ENCODE measurements at regions not wholly inside any gene's neighbourhood (a gene's known extent, or its start where the extent isn't known, plus 50 kb on each side); places are given as distances from the start of the nearest gene placed in this dataset.

DNA sequence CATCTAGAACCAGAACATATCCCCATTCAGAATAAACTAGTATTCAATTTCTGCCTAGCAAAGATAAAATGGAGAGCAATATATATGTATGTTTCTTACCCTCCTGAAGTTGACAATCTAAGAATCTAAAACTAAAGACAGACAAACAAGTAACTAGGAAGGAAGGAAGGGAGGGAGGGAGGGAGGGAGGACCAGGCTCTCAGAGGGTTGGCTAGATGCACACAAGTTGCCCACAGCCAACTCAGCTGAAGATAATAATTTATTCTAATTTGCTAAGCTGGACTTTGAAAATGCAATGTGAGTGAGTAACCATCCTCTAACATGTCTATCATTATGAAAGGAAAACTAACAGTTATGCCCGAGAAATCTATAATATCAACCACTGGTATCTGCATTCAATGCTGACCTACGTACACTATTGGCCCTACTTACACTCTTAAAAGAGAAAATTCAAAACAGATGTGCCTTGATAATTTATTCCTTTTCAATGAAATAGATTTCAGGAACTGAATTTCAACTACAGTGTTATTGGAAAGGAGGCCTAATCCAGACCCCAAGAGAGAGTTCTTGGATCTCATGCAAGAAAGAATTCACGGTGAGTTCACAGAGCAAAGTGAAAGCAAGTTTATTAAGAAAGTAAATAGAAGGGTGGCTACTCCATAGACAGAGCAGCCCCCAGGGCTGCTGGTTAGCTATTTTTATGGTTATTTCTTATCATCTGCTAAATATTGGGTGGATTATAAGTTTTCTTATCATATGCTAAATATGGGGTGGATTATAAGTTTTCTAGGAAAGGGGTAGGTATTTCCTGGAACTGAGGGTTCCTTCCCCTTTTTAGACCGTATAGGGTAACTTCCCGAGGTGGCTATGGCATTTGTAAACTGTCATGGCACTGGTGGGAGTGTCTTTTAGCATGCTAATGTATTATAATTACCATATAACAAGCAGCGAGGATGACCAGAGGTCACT, 288.5 kb upstream of the SLC39A10 start:
- CTCF ChIA-PET, result no interaction called here
- POLR2A ChIA-PET, result no interaction called here
- TF ChIP-seq ZNF138 (CRISPR knock-in tag; conservative IDR thresholded peaks at IDR 0.05) (no peak), FOXP1 (CRISPR knock-in tag; IDR thresholded peaks at IDR 0.05; ENCODE audit: borderline replicate concordance) (no peak), PRRX2 (CRISPR knock-in tag; IDR thresholded peaks at IDR 0.05) (no peak), GABPB1 (CRISPR knock-in tag; IDR thresholded peaks at IDR 0.05) (no peak), TEAD4 (CRISPR knock-in tag; IDR thresholded peaks at IDR 0.05) (no peak), ELF4 (CRISPR knock-in tag; IDR thresholded peaks at IDR 0.05; ENCODE audit: low read depth) (no peak), SMAD4 (CRISPR knock-in tag; IDR thresholded peaks at IDR 0.05) (no peak), ZNF423 (CRISPR knock-in tag; IDR thresholded peaks at IDR 0.05) (no peak), HMGA2 (CRISPR knock-in tag; IDR thresholded peaks at IDR 0.05) (no peak), ZNF219 (CRISPR knock-in tag; IDR thresholded peaks at IDR 0.05; ENCODE audit: borderline replicate concordance) (no peak), FOXJ3 (CRISPR knock-in tag; IDR thresholded peaks at IDR 0.05; ENCODE audit: borderline replicate concordance) (no peak), NR2C2 (CRISPR knock-in tag; IDR thresholded peaks at IDR 0.05) (no peak), EMX1 (CRISPR knock-in tag; IDR thresholded peaks at IDR 0.05) (no peak), ZNF416 (CRISPR knock-in tag; IDR thresholded peaks at IDR 0.05) (no peak)
- TF ChIP-seq, protein P1, sequence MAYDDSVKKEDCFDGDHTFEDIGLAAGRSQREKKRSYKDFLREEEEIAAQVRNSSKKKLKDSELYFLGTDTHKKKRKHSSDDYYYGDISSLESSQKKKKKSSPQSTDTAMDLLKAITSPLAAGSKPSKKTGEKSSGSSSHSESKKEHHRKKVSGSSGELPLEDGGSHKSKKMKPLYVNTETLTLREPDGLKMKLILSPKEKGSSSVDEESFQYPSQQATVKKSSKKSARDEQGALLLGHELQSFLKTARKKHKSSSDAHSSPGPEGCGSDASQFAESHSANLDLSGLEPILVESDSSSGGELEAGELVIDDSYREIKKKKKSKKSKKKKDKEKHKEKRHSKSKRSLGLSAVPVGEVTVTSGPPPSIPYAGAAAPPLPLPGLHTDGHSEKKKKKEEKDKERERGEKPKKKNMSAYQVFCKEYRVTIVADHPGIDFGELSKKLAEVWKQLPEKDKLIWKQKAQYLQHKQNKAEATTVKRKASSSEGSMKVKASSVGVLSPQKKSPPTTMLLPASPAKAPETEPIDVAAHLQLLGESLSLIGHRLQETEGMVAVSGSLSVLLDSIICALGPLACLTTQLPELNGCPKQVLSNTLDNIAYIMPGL (CRISPR knock-in tag; IDR thresholded peaks at IDR 0.05), result no peak
- TF ChIP-seq, protein P2, sequence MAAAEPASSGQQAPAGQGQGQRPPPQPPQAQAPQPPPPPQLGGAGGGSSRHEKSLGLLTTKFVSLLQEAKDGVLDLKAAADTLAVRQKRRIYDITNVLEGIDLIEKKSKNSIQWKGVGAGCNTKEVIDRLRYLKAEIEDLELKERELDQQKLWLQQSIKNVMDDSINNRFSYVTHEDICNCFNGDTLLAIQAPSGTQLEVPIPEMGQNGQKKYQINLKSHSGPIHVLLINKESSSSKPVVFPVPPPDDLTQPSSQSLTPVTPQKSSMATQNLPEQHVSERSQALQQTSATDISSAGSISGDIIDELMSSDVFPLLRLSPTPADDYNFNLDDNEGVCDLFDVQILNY (CRISPR knock-in tag; IDR thresholded peaks at IDR 0.05), result no peak
- TF ChIP-seq, protein P3, sequence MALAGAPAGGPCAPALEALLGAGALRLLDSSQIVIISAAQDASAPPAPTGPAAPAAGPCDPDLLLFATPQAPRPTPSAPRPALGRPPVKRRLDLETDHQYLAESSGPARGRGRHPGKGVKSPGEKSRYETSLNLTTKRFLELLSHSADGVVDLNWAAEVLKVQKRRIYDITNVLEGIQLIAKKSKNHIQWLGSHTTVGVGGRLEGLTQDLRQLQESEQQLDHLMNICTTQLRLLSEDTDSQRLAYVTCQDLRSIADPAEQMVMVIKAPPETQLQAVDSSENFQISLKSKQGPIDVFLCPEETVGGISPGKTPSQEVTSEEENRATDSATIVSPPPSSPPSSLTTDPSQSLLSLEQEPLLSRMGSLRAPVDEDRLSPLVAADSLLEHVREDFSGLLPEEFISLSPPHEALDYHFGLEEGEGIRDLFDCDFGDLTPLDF (CRISPR knock-in tag; IDR thresholded peaks at IDR 0.05), result no peak
- TF ChIP-seq, protein P4, sequence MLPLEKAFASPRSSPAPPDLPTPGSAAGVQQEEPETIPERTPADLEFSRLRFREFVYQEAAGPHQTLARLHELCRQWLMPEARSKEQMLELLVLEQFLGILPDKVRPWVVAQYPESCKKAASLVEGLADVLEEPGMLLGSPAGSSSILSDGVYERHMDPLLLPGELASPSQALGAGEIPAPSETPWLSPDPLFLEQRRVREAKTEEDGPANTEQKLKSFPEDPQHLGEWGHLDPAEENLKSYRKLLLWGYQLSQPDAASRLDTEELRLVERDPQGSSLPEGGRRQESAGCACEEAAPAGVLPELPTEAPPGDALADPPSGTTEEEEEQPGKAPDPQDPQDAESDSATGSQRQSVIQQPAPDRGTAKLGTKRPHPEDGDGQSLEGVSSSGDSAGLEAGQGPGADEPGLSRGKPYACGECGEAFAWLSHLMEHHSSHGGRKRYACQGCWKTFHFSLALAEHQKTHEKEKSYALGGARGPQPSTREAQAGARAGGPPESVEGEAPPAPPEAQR (CRISPR knock-in tag; IDR thresholded peaks at IDR 0.05), result no peak
- TF ChIP-seq, protein P5, sequence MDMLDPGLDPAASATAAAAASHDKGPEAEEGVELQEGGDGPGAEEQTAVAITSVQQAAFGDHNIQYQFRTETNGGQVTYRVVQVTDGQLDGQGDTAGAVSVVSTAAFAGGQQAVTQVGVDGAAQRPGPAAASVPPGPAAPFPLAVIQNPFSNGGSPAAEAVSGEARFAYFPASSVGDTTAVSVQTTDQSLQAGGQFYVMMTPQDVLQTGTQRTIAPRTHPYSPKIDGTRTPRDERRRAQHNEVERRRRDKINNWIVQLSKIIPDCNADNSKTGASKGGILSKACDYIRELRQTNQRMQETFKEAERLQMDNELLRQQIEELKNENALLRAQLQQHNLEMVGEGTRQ (CRISPR knock-in tag; IDR thresholded peaks at IDR 0.05), result no peak
- TF ChIP-seq, protein P6, sequence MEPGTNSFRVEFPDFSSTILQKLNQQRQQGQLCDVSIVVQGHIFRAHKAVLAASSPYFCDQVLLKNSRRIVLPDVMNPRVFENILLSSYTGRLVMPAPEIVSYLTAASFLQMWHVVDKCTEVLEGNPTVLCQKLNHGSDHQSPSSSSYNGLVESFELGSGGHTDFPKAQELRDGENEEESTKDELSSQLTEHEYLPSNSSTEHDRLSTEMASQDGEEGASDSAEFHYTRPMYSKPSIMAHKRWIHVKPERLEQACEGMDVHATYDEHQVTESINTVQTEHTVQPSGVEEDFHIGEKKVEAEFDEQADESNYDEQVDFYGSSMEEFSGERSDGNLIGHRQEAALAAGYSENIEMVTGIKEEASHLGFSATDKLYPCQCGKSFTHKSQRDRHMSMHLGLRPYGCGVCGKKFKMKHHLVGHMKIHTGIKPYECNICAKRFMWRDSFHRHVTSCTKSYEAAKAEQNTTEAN (CRISPR knock-in tag; IDR thresholded peaks at IDR 0.05), result no peak
- H3K36me3 Mint-ChIP-seq, result no peaks in the 10 kb centered on the region
- no peak for ATAC-seq
- no peaks in the 10 kb centered on the region for H3K27me3 Mint-ChIP-seq (ENCODE audit: low read depth)
- H3K4me1 Mint-ChIP-seq, result no peaks in the 10 kb centered on the region
- H3K9me3 Mint-ChIP-seq, result peaks cover 19% of the 10 kb centered on the region
- no peak overlapping the region for H3K27ac Mint-ChIP-seq
- no peak for DNase-seq (ENCODE audit: low spot score)
- no peak overlapping the region for H3K4me3 Mint-ChIP-seq

All from WTC11 (cell line).